ENCODE measurements at regions not wholly inside any gene's neighbourhood (a gene's known extent, or its start where the extent isn't known, plus 50 kb on each side); places are given as distances from the start of the nearest gene placed in this dataset.
A peak's percentile ranks its signal among the peaks of the same experiment; 100 is the strongest.

DNA sequence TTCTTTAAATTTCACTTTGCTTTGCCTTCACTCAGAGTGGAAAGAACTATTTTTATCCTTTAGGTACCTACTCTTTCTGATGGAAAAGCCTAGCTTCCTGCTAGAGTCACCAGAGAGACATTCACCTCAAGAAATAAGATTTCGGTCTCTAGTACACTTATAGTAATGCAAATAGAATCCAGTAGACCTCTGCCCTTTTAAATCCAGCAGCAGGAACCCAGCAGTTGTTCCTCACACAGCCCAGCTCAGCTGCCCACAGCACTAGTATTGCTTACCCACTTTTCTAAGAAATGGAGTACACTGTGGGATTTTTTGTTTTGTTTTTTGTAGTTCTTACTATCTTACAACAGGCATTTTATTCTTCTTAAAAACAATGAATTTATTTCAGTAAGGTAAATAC lies 497.0 kb upstream of the CCDC54 start:
- Histone ChIP-seq H3K4me3 (no peak overlapping the region), H3K27me3 (no peaks in the 10 kb centered on the region), H3K36me3 (no peaks in the 10 kb centered on the region), H3K9me3 (no peaks in the 10 kb centered on the region; the same call in 1 of the 2 replicates)
- no peak for DNase-seq

DNA sequence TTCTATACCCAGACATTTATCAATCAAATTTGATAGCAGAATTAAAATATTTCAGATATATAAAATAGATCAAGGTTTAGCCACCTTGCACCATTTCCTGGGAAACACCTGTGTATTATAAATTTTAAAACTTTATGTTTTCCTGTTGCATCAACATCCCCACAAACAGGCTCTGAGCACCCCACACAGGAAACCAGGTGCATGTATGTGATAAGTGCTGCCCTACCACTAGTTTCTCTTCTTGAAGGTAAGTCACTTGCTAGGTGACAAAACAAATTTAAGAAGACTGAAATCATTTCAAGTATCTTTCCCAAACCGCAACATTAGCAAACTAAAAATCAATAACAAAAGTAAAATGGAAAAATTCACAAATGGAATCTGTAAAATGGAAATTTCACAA lies 496.1 kb upstream of the CCDC54 start:
- no peak overlapping the region for H3K4me3 ChIP-seq

DNA sequence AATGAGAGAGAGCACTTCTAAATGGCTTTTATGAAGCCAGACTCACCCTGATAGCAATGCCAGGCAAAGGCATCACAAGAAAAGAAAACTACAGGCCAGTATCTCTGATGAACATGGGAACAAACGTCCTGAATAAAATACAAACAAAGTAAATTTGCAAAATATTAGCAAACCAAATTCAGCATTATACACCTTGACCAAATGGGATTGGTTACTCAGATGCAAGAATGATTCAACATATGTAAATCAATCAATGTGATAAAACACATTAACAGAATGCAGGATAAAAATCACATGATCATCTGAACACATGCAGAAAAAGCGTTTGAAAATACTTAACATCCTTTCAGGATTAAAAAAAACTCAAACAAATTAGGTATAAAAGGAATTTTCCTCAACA lies 494.9 kb upstream of the CCDC54 start:
- Histone ChIP-seq H3K4me3 (no peak overlapping the region), H3K27me3 (no peaks in the 10 kb centered on the region)

More for the DNA sequence above, 496.1 kb upstream of the CCDC54 start:
- Histone ChIP-seq H3K27me3 (no peaks in the 10 kb centered on the region), H3K36me3 (no peaks in the 10 kb centered on the region), H3K9me3 (no peaks in the 10 kb centered on the region; the same call in 1 of the 2 replicates)
- no peak for DNase-seq

DNA sequence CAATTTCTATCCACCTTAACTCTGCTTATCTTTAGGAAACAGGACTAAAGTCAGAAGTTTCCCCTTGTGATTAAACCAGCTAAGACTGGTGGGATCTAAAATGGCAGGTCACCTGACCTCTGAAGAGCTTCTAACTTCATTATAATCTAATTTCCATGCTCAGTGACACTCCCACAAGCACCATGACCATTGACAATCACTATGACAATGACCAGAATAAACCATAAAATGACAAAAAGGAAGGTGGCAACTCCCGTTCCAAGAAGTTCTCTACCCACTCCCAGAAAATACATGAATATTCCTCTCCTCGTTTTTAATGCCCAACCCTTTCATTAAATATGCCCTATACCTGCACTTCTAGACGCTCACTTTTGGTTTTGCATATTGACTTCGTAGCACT lies 471.2 kb upstream of the CCDC54 start:
- Histone ChIP-seq H3K4me3 (no peak overlapping the region), H3K27me3 (no peaks in the 10 kb centered on the region), H3K9me3 (no peaks in the 10 kb centered on the region), H3K36me3 (no peaks in the 10 kb centered on the region)
- no peak for DNase-seq

More for the DNA sequence above, 494.9 kb upstream of the CCDC54 start:
- Histone ChIP-seq H3K36me3 (no peaks in the 10 kb centered on the region), H3K9me3 (no peaks in the 10 kb centered on the region; the same call in 1 of the 2 replicates)
- no peak for DNase-seq

DNA sequence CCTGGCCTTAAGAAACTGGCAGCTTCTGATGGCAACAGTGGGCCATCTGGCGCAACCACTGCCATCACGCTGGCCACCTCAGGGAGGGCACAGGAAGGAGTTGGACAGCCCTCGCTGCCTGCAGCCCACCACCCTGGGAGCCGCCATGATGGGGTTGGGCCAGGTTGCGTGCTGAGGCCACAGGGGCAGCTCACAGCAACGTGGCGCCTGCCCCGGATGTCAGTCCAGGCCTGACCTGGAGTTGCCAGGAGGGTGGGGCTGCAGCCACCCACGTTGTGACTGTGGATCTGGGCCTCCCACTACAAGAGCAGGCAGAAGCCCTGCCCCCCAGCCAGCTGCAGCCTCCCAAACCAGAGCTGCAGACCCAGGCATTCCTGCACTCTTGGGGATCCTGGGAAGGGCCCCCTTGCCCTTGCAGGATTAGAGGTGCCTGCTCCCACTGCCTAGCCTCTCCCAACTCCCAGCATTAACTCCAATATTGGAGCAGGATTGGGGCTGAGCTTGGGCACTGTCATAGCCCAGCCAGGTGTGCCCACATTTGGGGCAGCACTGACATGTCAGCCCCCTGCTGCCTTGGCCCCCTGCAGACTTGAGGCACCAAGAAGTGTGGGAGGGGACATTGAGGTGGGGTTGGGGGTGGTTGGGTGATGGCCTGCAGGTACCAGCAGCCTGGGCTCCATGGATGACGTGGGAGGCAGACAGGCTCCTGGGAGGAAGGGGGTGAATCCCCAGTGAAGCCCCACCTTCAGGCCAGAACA lies 468.9 kb upstream of the CCDC54 start:
- Histone ChIP-seq H3K36me3 (no peaks in the 10 kb centered on the region), H3K27me3 (no peaks in the 10 kb centered on the region), H3K9me3 (no peaks in the 10 kb centered on the region), H3K4me3 (no peak overlapping the region)
- DNase-seq = no peak

DNA sequence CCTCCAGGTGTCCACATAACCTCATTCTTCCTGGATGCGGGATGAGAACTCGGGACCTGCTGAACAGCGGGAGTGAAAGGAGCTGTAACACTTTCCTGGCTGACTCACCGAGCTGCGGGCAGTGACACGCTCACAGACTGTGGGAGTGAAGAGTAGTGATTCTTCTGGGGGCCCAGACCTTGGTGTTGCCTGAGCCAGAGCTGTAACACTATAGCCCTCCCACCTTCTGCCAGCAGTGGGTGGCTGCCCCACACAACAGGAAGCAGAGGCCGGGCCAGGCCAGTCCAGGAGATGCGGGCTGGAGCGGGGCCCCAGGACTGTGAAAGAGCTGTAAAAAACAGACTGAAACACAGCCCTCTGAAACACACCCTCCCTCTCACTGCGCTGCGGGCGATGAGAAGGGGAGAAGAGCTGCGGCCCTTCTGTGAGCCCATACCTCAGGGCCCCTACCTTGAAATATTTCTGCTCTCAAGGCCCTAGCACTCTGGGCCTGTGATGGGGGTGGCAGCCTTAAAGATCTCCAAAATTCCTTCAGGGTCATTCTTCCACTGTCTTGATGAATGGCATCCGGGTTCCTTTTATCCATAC lies 464.0 kb upstream of the CCDC54 start:
- no peaks in the 10 kb centered on the region for H3K36me3 ChIP-seq
- DNase-seq = peak; percentile 34
- no peaks in the 10 kb centered on the region for H3K9me3 ChIP-seq
- no peaks in the 10 kb centered on the region for H3K27me3 ChIP-seq
- H3K4me3 ChIP-seq = no peak overlapping the region

DNA sequence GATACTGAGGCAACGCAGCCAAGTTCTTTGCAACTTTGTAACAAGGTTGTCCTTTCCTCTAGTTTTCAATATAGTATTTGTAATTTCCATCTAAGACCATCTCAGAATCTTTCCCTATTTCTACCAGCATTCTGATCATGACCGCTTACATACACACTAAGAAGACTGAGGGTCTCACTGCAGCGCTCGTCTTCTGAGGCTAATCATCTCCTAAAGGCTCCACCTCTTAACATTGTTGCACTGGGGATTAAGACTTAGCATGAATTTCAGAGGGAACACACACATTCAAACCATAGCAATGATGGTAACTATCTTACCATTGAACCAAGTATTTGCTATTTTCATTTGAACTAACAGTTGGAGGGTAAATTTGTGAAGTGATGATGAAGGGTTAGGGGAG lies 463.3 kb upstream of the CCDC54 start:
- no peak for DNase-seq
- Histone ChIP-seq H3K36me3 (no peaks in the 10 kb centered on the region), H3K4me3 (no peak overlapping the region), H3K9me3 (no peaks in the 10 kb centered on the region), H3K27me3 (no peaks in the 10 kb centered on the region)

DNA sequence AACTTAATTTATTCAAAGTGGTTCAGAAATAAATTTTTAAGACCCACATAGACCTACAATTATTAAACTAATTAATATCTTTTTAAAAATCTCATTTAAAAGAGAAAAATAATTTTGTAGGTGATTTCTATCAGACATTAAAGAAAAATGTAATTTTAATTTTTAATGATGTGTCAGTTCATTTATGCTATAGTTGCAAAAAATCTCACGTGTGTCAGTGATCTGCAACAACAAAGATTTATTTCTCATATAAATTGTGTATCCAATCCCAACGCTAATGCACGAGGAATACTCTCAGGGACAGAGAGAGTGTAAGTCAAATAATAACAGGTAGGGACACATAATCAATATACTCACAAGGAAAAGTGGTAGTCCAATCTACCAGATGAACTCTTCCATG lies 456.6 kb upstream of the CCDC54 start:
- no peak for DNase-seq
- no peaks in the 10 kb centered on the region for H3K27me3 ChIP-seq
- no peaks in the 10 kb centered on the region for H3K9me3 ChIP-seq
- no peak overlapping the region for H3K4me3 ChIP-seq
- no peaks in the 10 kb centered on the region for H3K36me3 ChIP-seq

DNA sequence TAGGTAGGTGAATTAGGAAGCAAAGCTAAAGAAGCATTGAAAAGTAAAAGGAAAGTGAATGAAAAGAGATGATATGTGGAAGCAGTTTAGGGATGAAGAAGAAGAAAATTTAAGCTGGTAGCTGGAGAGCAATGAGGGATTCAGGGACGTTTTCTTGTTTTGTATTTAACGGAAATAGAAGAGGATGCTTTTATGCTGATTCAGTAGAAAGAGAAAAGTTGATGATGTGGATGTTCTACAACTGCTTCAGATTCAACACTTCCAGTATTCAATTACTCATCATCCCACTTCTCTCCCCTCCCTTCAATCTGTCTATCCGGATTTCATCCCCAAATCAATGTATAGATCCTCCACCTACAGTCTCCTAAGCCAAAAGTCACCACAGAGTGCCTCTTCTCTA lies 448.2 kb upstream of the CCDC54 start:
- Histone ChIP-seq H3K27me3 (no peaks in the 10 kb centered on the region), H3K9me3 (no peaks in the 10 kb centered on the region)

DNA sequence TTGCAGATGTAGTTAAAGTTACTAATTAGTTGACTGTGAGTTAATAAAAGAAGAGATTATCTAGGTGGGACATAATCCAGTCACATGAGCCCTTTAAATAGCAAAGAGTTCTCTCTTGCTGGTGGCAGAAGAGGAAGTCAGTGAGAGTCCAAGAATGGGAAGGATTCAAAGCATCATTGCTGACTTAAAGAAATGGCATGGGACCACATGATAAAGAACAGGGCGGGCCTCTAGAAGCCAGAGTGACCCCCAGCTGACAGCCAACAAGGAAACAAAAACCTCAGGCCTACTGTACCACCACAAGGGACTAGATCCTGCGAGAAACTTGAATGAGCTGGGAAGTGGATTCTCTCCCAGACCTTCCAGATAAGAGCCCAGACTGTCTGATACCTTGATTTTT lies 447.2 kb upstream of the CCDC54 start:
- Histone ChIP-seq H3K9me3 (no peaks in the 10 kb centered on the region), H3K4me3 (no peak overlapping the region), H3K36me3 (no peaks in the 10 kb centered on the region), H3K27me3 (no peaks in the 10 kb centered on the region)
- no peak for DNase-seq

More for the DNA sequence above, 448.2 kb upstream of the CCDC54 start:
- Histone ChIP-seq H3K36me3 (no peaks in the 10 kb centered on the region), H3K4me3 (no peak overlapping the region)
- no peak for DNase-seq

DNA sequence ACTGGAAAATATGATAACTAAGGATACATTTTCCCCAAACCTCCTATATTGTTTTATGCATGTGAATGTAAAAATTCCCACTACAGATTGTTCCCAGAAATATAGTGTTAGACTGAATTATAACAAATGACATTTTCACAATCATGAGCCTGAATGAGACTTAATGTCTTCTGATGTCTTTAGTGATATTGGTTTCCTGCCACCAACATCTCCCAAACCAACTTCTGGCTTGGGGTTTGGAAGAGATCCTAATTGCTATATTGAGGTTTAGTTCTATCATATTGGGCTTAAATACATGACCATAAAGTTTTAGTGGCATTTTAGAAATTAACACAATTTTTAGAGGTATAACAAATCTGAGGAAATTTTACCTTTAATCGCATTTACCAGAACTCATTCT lies 445.3 kb upstream of the CCDC54 start:
- H3K4me3 ChIP-seq = no peak overlapping the region
- H3K27me3 ChIP-seq = no peaks in the 10 kb centered on the region
- no peaks in the 10 kb centered on the region for H3K9me3 ChIP-seq
- DNase-seq = no peak
- no peaks in the 10 kb centered on the region for H3K36me3 ChIP-seq

DNA sequence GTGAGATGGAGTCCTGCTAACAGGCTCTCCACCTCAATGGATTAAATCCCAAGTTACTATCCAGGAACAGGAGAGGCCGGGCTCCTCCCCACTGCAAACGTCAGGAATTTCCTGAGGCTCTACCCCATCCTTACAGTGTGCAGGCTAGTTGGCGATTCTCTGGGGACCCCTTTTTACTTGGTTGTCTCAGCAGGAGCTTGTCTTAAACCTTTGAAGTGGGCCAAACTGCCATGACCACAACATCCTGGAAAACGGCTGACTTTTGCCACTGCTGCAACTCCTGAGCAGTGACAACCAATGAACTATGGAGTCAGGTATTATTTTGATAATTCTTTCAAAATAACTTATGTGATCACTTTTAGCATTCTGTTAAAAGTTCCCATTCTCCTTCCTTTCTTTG lies 440.9 kb upstream of the CCDC54 start:
- Histone ChIP-seq H3K4me3 (no peak overlapping the region), H3K9me3 (no peaks in the 10 kb centered on the region), H3K36me3 (no peaks in the 10 kb centered on the region), H3K27me3 (no peaks in the 10 kb centered on the region)
- no peak for DNase-seq

DNA sequence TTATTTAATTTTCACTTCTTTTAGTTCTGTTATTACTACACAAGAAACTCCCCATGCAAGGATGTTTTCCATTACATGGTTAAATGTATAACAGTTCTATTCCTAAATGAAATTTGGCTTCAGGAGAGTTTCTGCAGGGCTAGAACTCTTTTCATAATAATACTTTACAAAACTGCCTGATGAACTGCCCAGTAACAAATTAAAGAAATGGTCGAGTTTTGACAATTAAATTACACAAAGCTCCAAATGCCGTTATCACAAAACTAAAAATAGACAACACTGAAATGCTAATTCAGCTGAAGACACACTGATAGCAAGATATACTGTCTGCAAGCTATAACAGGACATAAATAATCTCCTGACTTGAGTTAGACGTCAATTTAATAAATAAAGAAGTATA lies 435.2 kb upstream of the CCDC54 start:
- H3K9me3 ChIP-seq = no peaks in the 10 kb centered on the region
- H3K4me3 ChIP-seq = no peak overlapping the region
- no peaks in the 10 kb centered on the region for H3K27me3 ChIP-seq
- H3K36me3 ChIP-seq = no peaks in the 10 kb centered on the region
- DNase-seq = no peak

DNA sequence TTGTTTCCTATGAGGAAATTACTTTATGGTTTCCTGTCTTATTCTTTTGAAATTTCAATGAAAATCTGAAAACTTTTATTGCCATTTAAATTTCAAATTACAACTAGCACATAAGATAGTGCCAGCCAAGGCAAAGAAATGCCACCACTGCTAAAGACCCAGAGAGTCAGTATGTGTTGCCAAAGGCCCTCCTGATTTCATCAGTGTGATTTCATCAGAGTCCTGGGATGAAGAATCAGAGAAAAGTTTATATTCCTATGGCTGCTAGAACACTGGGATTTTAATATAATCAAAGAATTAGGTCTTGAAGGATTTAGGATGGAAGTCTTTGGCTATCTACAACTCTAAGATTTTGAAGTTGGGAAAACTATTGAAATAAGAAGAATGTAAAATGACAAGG lies 434.2 kb upstream of the CCDC54 start:
- no peak for DNase-seq
- H3K27me3 ChIP-seq = no peaks in the 10 kb centered on the region
- H3K36me3 ChIP-seq = no peaks in the 10 kb centered on the region
- no peak overlapping the region for H3K4me3 ChIP-seq
- H3K9me3 ChIP-seq = no peaks in the 10 kb centered on the region

DNA sequence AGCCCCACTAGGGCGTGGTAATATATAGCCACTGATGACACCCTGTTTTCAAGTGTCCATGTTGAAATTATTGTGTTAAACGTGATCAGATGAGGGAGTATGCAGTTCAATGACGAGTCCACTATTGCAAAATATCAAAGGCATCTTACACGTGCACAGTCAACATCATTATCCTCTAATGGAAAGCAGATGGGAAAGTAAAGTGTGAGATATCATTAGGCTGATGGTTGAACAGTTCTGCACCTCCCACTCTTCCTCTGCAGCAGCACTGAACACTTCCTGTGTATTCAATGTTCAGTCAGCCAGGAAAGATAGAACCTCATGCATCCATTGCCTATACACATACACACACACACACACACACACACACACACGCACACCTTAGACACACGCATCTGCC lies 431.8 kb upstream of the CCDC54 start:
- Histone ChIP-seq H3K36me3 (no peaks in the 10 kb centered on the region), H3K27me3 (no peaks in the 10 kb centered on the region), H3K9me3 (no peaks in the 10 kb centered on the region), H3K4me3 (no peak overlapping the region)
- DNase-seq = no peak

DNA sequence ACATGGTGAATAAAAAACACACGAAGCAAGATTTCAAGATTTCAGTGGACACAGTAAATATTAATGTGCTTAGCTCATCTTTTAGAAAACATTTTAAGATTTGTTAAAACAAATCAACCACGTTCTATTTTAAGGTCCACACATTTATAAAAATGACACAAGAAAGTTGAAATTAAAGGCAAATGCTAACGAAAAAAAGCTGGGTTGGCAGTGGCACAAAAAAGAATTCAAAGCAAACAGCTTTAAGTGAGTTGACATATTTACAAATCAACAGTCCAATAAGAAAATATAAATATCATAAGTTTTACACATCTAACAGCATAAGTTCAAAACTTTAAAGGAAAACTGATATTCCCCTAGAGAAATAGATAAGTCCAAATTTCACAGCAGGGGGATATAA lies 430.4 kb upstream of the CCDC54 start:
- Histone ChIP-seq H3K4me3 (no peak overlapping the region), H3K27me3 (no peaks in the 10 kb centered on the region), H3K9me3 (no peaks in the 10 kb centered on the region), H3K36me3 (no peaks in the 10 kb centered on the region)
- DNase-seq = no peak

DNA sequence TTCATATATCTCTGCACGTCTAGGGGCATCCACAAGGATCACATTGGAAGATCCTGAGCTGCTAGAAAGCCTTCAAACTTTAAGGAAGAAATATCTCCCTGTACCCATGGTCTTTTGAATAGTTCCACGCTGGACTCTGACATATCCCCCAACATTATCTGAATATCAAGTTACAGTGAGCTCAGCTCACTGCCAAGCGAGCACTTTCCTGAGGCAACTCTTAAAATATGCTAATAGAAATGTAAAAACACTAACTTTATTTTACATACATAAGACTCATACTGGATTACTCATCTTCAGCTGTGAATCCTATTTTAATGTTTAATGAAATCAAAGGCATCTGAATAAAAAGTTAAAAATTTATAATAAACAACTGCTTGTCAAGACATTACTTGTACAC lies 420.2 kb upstream of the CCDC54 start:
- H3K4me3 ChIP-seq = no peak overlapping the region
- no peaks in the 10 kb centered on the region for H3K36me3 ChIP-seq
- H3K9me3 ChIP-seq = peaks cover 4% of the 10 kb centered on the region; the same call in 1 of the 2 replicates
- H3K27me3 ChIP-seq = no peaks in the 10 kb centered on the region
- no peak for DNase-seq

DNA sequence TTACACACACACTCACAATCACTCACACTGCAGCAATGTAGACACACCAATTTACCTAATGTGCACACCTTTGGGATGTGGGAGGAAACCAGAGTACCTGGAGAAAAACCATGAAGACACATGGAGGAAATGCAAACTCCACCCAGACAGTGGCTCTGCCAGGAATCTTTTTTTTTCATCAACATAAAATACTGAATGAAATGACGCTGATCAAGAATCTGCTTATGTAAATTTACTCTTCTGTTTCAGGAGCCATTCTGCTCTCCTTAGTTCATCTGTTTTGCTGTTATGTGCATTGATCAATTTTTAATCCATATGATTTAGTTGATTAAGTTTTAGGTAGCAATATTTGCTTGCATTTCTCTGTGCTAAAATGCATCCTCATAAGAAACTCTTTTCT lies 414.2 kb upstream of the CCDC54 start:
- no peak overlapping the region for H3K4me3 ChIP-seq
- no peaks in the 10 kb centered on the region for H3K27me3 ChIP-seq
- H3K36me3 ChIP-seq = no peaks in the 10 kb centered on the region
- no peak for DNase-seq
- no peaks in the 10 kb centered on the region for H3K9me3 ChIP-seq

Measured in MG63 (cell line).